ENCODE measurements at regions not wholly inside any gene's neighbourhood (a gene's known extent, or its start where the extent isn't known, plus 50 kb on each side); places are given as distances from the start of the nearest gene placed in this dataset.

DNA sequence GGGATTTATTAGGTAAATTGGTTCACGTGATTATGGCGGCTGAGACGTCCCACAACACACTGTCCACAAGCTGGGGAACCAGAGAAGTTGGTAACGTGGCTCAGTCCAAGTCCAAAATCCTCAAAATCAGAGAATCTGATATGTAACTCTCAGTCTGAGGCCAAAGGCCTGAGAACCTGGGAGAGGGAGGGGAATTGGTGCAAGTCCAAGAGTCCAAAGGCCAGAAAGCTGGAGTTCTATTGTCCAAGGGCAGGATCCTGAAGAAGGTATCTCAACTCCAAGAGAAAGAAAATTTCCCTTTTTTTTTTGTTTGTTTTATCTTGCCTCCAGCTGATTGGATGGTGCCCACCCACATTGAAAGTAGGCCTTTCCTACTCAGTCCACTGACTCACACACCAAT, 83.8 kb downstream of the PRDM9 start:
- TF ChIP-seq, protein P1, sequence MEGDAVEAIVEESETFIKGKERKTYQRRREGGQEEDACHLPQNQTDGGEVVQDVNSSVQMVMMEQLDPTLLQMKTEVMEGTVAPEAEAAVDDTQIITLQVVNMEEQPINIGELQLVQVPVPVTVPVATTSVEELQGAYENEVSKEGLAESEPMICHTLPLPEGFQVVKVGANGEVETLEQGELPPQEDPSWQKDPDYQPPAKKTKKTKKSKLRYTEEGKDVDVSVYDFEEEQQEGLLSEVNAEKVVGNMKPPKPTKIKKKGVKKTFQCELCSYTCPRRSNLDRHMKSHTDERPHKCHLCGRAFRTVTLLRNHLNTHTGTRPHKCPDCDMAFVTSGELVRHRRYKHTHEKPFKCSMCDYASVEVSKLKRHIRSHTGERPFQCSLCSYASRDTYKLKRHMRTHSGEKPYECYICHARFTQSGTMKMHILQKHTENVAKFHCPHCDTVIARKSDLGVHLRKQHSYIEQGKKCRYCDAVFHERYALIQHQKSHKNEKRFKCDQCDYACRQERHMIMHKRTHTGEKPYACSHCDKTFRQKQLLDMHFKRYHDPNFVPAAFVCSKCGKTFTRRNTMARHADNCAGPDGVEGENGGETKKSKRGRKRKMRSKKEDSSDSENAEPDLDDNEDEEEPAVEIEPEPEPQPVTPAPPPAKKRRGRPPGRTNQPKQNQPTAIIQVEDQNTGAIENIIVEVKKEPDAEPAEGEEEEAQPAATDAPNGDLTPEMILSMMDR (IDR thresholded peaks at IDR 0.05 in 4 of 5, conservative IDR thresholded peaks at IDR 0.05 in 1 of 5): no peak
- TF ChIP-seq POLR2A (IDR thresholded peaks at IDR 0.05): no peak
